Fibroblast of lung (primary cell): ENCODE measurements at regions not wholly inside any gene's neighbourhood (a gene's known extent, or its start where the extent isn't known, plus 50 kb on each side); places are given as distances from the start of the nearest gene placed in this dataset.

ENCODE experiments used
- EZH2 ChIP-seq: IDR thresholded peaks from 2 replicates; pipeline ENCODE4 v1.5.1; 2012; ENCODE audit warnings: low read length, control low read depth, mild to moderate bottlenecking; ENCODE audit errors: missing control alignments
- TF ChIP-seq, protein P1 (sequence below), 2 donors: IDR thresholded peaks in 1 of 2; conservative IDR thresholded peaks in 1 of 2; 1 replicate in 1 of 2; 2 replicates in 1 of 2; pipeline ENCODE4 v1.5.1; 2011 to 2012; ENCODE audit warnings: low read length in 2 of 2, control low read depth in 1 of 2, inconsistent platforms in 1 of 2, low read depth in 1 of 2, mild to moderate bottlenecking in 1 of 2

DNA sequence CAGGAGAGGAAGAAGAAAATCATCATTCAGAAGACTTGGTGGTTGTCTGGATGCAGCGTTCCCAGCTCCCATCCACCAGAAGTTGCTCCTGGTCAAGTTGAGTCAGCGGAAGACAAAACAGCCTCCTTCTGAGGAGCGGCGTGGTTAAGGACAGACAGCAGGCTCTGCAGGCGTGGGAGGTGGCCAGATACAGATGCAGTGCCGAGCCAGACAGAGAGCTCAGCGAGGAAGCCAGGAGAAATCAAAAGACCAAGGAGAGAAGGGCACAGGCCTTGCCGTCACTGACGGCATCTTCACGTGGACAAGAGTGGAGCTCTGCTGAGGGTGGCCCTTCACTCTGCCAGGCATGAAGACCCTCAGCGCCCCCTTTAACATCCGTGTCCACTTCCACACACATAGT lies 158.5 kb downstream of the THBS2 start:
- TF ChIP-seq, protein P1, sequence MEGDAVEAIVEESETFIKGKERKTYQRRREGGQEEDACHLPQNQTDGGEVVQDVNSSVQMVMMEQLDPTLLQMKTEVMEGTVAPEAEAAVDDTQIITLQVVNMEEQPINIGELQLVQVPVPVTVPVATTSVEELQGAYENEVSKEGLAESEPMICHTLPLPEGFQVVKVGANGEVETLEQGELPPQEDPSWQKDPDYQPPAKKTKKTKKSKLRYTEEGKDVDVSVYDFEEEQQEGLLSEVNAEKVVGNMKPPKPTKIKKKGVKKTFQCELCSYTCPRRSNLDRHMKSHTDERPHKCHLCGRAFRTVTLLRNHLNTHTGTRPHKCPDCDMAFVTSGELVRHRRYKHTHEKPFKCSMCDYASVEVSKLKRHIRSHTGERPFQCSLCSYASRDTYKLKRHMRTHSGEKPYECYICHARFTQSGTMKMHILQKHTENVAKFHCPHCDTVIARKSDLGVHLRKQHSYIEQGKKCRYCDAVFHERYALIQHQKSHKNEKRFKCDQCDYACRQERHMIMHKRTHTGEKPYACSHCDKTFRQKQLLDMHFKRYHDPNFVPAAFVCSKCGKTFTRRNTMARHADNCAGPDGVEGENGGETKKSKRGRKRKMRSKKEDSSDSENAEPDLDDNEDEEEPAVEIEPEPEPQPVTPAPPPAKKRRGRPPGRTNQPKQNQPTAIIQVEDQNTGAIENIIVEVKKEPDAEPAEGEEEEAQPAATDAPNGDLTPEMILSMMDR (conservative IDR thresholded peaks at IDR 0.05 in 1 of 2, IDR thresholded peaks at IDR 0.05 in 1 of 2; ENCODE audit: low read depth in 1 of 2, low read length in 2 of 2) = no peak
- no peak for TF ChIP-seq EZH2
